GM12864 (cell line): ENCODE measurements at regions not wholly inside any gene's neighbourhood (a gene's known extent, or its start where the extent isn't known, plus 50 kb on each side); places are given as distances from the start of the nearest gene placed in this dataset.
"Not testable (repeated sequence)": the region's sequence is repeated elsewhere in the genome, so short reads cannot be mapped to it uniquely, and the experiment has no call there.

ENCODE experiments used
- DNase-seq: peaks from one replicate; pipeline ENCODE4 v3.0.0-alpha.2; 2011; ENCODE audit warnings: low read depth
- H3K4me3 ChIP-seq: 2 replicates; pipeline ENCODE4 v1.5.1; 2011; ENCODE audit warnings: mild to moderate bottlenecking, low read depth, low read length, control low read depth
- CTCF ChIP-seq: IDR thresholded peaks from 2 replicates; pipeline ENCODE4 v1.5.1; 2011; ENCODE audit warnings: low read depth, mild to moderate bottlenecking, moderate library complexity, low read length, control low read depth, inconsistent platforms; ENCODE audit errors: missing control alignments

- H3K4me3 ChIP-seq, result no peak overlapping the region
- TF ChIP-seq CTCF, result no peak
- no peak for DNase-seq
Measured at GRCh38 chr17:63295288-63295687, 150.8 kb downstream of the CYB561 start.

- DNase-seq, result no peak
- H3K4me3 ChIP-seq, result no peak overlapping the region
- no peak for TF ChIP-seq CTCF
Measured at GRCh38 chr17:63295839-63296590, 150.1 kb downstream of the CYB561 start.

GRCh38 chr17:63298916-63299315 is 147.2 kb downstream of the CYB561 start:
- not testable (repeated sequence) for H3K4me3 ChIP-seq, DNase-seq

GRCh38 chr17:63304704-63305261 is 141.3 kb downstream of the CYB561 start:
- H3K4me3 ChIP-seq, result no peak overlapping the region
- TF ChIP-seq CTCF, result no peak
- DNase-seq, result no peak

- TF ChIP-seq CTCF, result no peak
- no peak for DNase-seq
- H3K4me3 ChIP-seq, result no peak overlapping the region
Measured at GRCh38 chr17:63305857-63306256, 140.2 kb downstream of the CYB561 start.

GRCh38 chr17:63306855-63307254 is 139.3 kb downstream of the CYB561 start:
- TF ChIP-seq CTCF, result no peak
- no peak for DNase-seq
- H3K4me3 ChIP-seq, result no peak overlapping the region

- no peak for DNase-seq
- TF ChIP-seq CTCF, result no peak
- no peak overlapping the region for H3K4me3 ChIP-seq
Measured at GRCh38 chr17:63308272-63308671, 137.8 kb downstream of the CYB561 start.
